Umbilical cord (tissue), 1 donor: ENCODE measurements at regions not wholly inside any gene's neighbourhood (a gene's known extent, or its start where the extent isn't known, plus 50 kb on each side); places are given as distances from the start of the nearest gene placed in this dataset.
A peak's percentile ranks its signal among the peaks of the same experiment; 100 is the strongest.
"Not testable (repeated sequence)": the region's sequence is repeated elsewhere in the genome, so short reads cannot be mapped to it uniquely, and the experiment has no call there.

ENCODE experiments used
- DNase-seq: peaks from one replicate; pipeline ENCODE4 v3.0.0-alpha.2; 2015; ENCODE audit warnings: low spot score

DNA sequence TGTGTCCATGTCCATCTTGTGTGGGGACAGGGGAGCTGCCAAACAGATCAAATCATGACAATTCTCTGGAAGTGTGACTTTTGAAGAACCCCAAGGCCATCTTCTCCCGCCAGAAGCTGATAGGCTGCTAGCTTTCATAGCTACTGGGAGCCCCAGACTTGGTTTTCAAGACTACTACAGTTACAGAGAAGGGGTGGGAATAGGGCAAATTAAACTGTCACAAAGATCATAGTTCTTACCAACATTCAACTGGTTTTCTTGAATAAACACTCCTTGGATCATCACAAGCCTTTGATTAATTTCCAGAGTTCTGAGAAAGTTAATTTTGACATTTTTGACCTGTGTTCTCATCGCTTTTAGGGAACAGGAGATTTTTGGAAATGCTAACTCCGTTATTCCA, 67.8 kb upstream of the FARP1 start:
- DNase-seq, result no peak

DNA sequence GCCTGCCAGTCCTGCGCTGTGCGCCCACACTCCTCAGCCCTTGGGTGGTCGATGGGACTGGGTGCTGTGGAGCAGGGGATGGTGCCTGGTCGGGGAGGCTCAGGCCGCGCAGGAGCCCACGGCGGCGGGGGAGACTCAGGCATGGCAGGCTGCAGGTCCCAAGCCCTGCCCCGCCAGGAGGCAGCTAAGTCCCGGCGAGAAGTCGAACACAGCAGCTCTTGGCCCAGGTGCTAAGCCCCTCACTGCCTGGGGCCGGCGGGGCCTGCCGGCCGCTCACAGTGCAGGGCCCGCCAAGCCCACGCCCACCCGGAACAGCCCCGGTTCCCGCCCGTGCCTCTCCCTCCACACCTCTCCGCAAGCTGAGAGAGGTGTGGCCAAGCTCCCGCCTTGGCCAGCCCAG, 66.6 kb upstream of the FARP1 start:
- not testable (repeated sequence) for DNase-seq

DNA sequence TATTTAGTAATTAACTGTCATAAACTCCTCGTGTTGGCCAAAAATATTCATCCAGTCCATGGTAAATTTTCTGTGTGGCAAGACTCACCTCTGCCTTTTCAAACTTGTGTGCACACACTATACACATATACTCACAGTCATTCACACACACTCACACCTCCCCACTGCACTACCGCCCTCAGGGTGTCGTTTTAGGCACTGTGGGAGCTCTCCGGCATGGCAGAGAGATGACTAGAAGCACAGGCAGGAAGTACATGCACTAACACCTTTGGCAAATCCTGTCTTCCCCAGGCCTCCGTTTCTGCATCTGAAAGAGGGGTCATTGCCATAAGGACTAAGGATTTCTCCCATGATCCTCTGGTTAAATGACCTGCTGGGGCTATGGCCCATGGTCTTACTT, 62.6 kb upstream of the FARP1 start:
- no peak for DNase-seq

DNA sequence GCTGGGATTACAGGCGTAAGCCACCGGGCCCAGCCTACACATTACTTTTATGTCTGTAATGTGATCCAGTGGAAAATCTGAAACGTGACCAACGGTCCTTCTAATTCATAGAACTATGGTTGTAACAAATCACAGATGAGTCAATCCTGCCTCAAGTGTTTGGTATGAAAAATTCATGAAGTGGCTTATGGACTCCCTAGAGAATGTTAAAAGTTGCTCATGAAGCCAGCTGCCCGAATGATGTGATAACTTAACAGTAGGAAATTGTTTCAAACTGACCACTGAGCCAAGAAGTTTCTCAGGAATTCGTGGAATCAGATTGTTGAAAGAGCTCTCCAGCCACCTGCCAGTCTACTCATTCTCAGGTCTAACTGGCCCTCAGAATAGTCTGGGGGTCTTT, 59.4 kb upstream of the FARP1 start:
- DNase-seq, result peak; percentile 35

DNA sequence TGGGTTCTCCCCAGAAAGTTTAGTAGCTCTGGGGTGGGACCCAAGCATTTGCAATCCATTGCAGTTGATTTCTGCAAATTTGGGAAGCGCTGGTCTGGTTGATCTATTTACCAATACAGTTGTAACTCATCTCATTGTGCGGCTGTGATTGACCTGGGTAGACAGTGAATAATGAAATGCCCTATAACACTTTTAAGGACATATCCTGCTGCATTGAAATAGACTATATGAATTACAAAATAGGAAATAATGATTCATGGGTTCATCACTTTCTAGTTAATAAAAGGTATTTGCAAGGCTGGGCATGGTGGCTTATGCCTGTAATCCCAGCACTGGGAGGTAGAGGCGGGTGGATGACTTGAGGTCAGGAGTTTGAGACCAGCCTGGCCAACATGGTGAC, 59.0 kb upstream of the FARP1 start:
- no peak for DNase-seq

DNA sequence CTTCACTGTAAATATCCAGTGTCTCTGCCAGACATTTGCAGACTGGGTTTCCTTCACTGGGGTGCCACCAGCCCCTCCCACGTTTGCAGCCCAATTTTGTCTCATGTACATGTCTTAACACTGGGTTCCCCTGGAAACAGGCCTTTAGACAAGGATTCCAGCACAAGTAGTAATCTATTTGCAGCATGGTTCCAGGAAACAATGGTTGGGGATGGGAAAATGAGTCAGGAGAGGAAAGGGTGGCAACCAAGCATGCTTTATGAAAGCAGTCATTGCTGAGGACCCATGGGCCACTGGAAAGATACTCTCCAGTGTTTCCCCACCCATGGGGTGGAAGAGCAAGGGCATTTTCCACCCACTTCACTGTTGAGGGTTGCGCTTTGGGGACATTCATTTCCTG, 53.6 kb upstream of the FARP1 start:
- DNase-seq, result no peak

DNA sequence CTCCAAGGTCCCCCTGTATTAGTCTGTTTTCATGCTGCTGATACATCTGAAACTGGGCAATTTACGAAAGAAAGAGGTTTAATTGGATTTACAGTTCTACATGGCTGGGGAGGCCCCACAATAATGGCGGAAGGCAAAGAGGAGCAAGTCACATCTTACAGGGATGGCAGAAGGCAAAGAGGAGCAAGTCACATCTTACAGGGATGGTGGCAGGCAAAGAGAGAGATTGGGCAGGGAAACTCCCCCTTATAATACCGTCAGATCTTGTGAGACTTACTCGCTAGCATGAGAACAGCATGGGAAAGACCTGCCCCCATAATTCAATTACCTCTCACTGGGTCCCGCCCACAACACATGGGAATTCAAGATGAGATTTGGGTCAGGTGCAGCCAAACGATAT, 50.0 kb upstream of the FARP1 start:
- no peak for DNase-seq
